22Rv1 (cell line): ENCODE measurements at regions not wholly inside any gene's neighbourhood (a gene's known extent, or its start where the extent isn't known, plus 50 kb on each side); places are given as distances from the start of the nearest gene placed in this dataset.

ENCODE experiments used
- H3K27ac ChIP-seq: fragments of 450-650 bp; 2 replicates; pipeline ENCODE4 v1.5.1; 2017
- CTCF ChIP-seq: fragments of 450-650 bp; IDR thresholded peaks from 2 replicates; pipeline ENCODE4 v1.5.1; 2017; ENCODE audit warnings: mild to moderate bottlenecking
- ZFX ChIP-seq: fragments of 450-650 bp; IDR thresholded peaks from 2 replicates; pipeline ENCODE4 v1.6.1; 2017; ENCODE audit warnings: antibody characterized with exemption, borderline replicate concordance

DNA sequence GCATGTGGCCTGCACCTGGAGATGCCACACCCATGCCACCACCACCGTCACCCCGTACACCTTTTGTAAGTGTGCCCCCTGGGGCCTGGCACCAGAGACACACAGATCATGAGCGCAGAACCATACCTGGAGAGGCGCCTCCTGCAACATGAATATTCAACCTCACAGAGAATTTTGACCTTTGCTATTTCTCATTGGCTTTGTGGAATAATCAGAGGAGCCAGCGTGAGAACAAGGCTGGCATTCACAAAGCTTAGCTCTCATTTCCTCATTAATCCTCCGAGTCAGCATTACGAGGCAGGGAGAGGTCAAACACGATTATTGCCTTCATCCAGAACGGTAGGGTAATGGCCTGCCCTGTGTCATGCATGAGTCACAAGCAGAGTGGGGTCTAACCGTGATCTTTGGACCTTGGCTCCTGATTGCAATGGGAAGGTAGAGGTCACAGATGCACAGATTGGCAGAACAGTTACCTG, 73.0 kb upstream of the POMGNT2 start:
- H3K27ac ChIP-seq: no peak overlapping the region
- TF ChIP-seq ZFX: no peak
- no peak for TF ChIP-seq CTCF

DNA sequence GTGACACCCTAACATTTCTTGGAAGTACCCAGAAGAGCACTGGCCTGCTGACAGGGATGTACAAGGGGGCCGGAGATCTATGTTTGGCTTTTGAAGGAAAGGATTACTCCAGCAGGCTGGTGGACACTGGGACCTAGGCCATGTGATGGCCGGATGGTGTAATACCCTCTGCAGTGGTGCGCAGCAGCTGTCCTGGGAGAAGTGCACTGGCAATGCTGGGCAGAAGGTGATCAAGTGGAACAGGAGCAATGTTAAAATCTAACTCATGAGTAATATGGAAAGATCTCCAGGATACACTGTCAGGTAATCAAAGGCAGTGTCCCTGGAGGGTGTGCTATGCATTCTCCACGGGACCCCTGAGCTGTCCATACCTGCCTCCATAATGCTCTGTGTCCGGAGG, 71.2 kb upstream of the POMGNT2 start:
- no peak overlapping the region for H3K27ac ChIP-seq
- TF ChIP-seq ZFX (no peak), CTCF (no peak)

DNA sequence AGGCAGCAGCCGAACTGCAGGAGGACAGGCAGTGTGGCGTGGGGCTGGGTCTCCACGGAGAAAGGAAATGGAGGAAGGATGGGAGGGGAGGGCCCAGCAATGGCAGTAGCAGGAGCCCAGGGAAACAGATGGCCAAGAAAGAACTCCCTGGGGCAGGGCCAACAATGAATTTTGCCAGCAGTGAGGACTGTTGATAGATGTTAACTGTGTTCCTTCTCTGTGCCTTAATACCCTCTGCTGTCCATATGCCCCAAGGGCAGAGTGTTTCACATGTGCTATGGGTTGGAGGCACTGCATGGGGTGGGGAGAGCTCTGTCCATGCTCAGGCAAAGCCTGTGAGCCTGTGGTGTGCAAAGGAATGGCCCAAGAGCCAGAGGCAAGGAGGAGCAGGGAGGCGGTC, 70.8 kb upstream of the POMGNT2 start:
- H3K27ac ChIP-seq: no peak overlapping the region
- no peak for TF ChIP-seq CTCF
- no peak for TF ChIP-seq ZFX

DNA sequence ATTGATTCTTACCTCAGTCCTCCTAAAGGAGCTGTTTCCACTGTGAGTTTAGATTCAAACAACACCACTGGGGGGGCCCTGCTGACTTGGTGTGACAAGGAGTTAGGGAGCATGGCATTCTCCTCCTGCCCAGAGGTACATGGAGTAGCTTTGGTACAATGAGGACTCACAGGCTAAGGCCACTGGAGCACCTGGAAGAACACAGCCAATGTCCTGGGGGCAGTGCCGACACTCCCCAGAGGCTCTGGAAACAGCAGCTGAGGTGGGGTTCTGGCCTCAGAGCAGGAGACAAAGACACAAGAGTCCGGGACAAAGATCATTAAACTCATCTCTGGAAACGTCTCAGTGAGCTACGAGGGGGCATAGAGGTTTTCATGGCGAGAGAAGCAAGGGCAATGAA, 69.7 kb upstream of the POMGNT2 start:
- no peak overlapping the region for H3K27ac ChIP-seq

GRCh38 chr3:43173949-43174348, 68.1 kb upstream of the POMGNT2 start:
- no peak overlapping the region for H3K27ac ChIP-seq
- TF ChIP-seq ZFX: no peak
- TF ChIP-seq CTCF: no peak

More for the DNA sequence above, 69.7 kb upstream of the POMGNT2 start:
- TF ChIP-seq CTCF (no peak), ZFX (no peak)

GRCh38 chr3:43171748-43172147, 65.9 kb upstream of the POMGNT2 start:
- no peak overlapping the region for H3K27ac ChIP-seq
- TF ChIP-seq CTCF: no peak
- TF ChIP-seq ZFX: no peak

- no peak overlapping the region for H3K27ac ChIP-seq
- TF ChIP-seq ZFX: no peak
- TF ChIP-seq CTCF: no peak
Measured at GRCh38 chr3:43170553-43170952, 64.7 kb upstream of the POMGNT2 start.
